ENCODE measurements at regions not wholly inside any gene's neighbourhood (a gene's known extent, or its start where the extent isn't known, plus 50 kb on each side); places are given as distances from the start of the nearest gene placed in this dataset.
A peak's percentile ranks its signal among the peaks of the same experiment; 100 is the strongest.
"Not testable (repeated sequence)": the region's sequence is repeated elsewhere in the genome, so short reads cannot be mapped to it uniquely, and the experiment has no call there.

DNA sequence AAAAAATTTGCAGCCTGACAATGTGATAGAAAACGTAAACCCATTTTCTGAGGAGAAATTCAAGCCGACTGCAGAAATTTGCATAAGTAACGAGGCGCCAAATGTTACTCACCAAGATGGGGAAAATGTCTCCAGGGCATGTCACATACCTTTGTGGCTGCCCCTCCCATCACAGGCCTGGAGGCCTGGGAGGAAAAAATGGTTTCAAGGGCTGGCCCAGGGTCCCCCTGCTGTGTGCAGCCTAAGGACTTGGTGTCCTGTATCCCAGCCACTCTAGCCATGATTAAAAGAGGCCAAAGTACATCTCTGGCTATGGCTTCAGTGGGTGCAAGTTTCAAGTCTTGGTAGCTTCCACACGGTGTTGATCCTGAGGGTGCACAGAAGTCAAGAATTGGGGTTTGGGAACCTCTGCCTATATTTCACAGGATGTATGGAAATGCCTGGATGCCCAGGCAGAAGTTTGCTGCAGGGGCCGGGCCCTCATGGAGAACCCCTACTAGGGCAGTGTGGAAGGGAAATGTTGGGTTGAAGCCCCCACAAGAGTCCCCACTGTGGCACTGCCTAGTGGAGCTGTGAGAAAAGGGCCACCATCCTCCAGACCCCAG lies 1842.3 kb downstream of the PCDH9 start:
- DNase-seq (ENCODE audit: low spot score): no peak

DNA sequence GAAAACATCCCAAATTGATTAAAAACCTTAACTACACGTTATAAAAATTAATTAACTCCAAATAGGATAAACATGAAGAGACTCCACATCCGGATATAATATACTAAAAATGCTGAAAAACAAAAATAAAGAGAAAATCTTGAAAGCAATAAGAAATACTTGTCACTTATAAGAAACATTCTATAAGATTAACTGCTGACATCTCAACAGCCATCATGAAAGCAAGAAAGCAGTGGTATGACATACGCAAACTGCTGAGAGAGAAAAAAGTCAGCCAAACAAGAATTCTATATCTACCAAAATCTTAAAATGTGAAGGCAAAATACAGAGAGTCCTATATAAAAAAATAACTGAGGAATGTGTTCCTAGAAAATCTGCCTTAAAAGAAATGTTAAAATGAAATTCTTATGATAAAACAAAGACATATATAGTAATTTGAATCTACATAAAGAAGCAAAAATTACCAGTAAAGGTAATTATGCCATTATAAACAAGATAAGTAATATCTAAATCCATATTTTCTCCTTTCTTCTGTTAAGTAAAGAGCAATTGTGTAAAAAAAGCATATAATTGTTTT lies 1851.1 kb downstream of the PCDH9 start:
- peak; percentile 12 for DNase-seq (ENCODE audit: low spot score)

- no peak for DNase-seq (ENCODE audit: low spot score)
Measured at GRCh38 chr13:65378484-65378883, 1851.7 kb downstream of the PCDH9 start.

- no peak for DNase-seq (ENCODE audit: low spot score)
Measured at GRCh38 chr13:65368832-65369231, 1861.3 kb downstream of the PCDH9 start.

- no peak for DNase-seq (ENCODE audit: low spot score)
Measured at GRCh38 chr13:65353951-65354350, 1876.2 kb downstream of the PCDH9 start.

DNA sequence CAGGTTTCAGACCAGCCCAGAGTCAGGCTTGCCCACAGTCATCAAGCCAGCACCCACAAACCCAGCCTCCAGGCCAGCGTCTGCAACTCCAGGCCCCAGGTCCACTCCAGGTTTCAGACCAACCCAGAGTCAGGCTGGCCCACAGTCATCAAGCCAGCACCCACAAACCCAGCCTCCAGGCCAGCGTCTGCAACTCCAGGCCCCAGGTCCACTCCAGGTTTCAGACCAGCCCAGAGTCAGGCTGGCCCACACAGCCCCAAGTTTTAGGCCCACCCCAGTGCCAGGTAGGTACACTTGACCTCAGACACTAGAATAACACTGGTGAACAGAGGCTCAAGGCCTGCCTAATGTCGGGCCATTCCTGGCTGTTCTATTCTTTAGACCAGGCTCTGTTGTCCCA lies 1877.0 kb downstream of the PCDH9 start:
- not testable (repeated sequence) for DNase-seq (ENCODE audit: low spot score)

DNA sequence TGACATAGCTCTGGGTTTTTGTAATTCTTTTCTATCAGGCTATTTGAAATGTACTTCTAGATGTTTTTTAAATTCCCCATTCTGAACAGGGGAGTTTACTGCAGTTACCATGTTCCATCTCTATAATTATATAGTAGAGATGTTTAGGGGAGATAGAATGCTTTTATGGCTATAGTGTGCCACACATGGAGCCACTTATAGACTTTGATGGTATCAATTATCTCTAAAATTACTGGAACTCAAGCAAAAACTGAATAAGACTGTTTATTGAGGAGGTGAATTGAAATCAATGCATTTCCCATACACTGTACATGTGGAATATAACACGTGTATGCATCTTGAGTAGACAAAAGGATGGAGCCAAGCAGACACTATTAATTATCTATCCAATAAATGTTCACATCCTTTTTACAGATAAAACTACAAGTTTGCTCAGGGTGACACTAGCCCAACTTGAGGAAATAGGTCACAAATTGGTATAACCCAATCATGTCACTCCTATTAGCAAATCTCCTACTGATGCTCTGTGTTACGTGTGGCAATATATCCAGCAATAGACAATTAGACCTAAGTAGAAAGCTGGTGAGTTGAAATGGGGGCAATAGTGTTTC lies 1882.6 kb downstream of the PCDH9 start:
- DNase-seq (ENCODE audit: low spot score): no peak

GRCh38 chr13:65343898-65344663 lies 1886.1 kb downstream of the PCDH9 start:
- DNase-seq (ENCODE audit: low spot score): no peak

DNA sequence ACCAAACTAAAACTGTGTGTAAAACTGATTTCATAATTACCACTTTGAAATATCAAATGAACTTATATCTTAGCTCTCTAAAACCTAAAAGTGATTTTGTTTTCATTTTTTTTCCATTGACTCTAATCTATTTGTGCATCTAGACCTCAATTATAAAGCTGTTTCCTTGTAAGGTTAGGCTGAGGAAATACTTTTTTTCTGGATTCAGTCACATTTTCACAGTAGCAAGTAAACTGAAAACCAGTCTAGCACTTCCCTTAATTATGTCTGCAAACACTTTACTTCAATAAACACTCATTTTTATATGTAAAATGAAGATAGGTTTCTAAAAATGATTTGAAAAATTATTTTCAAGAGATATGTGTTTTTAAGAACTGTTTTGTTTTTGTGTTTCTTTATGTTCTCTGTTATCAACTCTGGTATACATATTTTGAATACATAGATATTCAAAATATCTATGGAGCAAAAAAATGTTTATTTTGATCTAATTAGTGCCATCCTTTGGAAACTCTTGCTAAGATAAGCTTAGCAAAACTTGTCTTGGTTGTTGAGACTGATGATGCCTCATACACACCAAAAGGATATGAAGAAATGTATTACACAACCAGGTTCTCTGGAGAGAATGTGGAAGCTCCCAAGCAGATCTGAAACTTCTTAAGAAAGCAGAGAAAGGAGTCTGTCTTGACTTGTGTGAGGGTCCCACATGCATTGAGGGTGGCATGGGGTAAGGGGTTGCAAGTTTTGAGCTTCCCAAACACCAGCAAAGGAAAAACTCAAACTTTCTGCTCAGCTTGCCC lies 1887.4 kb downstream of the PCDH9 start:
- DNase-seq (ENCODE audit: low spot score): no peak

GRCh38 chr13:65339241-65339640 lies 1890.9 kb downstream of the PCDH9 start:
- no peak for DNase-seq (ENCODE audit: low spot score)

GRCh38 chr13:65336916-65337315 lies 1893.2 kb downstream of the PCDH9 start:
- no peak for DNase-seq (ENCODE audit: low spot score)

DNA sequence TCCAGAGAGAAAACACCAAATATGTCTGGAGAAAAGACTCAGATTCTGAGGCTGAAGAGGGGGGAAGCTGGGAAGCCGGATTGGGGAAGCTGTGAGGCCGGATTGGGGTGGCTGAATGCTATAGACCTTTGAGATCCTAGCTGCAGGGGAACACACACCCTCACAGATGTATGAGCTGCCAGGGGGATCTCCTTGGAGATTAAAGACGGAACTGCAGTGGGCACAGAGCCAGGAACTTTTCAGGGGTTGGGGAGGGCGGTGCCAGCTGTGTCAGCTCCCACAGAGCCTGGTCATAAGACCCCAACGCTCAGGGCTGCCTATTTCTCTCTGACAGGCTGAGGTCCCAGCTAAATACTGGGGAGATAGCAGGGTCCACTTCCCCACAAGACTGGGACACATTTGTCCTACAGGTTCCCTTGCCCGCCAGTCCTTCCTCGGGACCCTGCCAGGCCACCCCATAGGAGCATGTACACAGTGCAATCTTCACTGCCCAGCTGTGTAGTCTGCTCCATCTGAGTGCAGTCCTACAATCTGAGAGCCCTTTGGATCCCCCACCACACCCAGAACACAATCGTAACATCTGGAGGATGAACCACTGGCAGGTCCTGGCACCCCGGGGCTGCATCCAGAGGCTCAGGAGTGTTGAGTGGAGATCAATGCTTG lies 1893.9 kb downstream of the PCDH9 start:
- DNase-seq (ENCODE audit: low spot score): no peak

GRCh38 chr13:65330691-65331090 lies 1899.4 kb downstream of the PCDH9 start:
- DNase-seq (ENCODE audit: low spot score): no peak

DNA sequence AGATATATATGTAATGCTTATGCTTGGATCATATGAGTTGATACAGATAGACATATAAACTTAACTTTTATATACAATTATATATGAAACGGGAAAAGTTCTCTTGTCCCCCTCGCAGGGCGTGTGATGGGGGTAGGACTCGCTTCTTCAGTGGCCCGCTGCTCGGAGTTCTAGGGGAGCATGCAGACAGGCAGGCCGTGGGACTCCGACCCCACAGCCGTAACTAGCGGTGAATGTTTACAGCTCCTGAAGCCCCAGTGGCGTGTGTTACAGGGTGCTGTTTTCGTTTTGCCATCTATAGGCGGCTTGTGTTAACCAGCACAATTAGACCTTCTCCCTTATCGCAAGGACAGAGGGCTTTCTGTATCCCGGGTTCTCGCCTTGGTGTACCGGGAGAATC lies 1899.8 kb downstream of the PCDH9 start:
- no peak for DNase-seq (ENCODE audit: low spot score)

DNA sequence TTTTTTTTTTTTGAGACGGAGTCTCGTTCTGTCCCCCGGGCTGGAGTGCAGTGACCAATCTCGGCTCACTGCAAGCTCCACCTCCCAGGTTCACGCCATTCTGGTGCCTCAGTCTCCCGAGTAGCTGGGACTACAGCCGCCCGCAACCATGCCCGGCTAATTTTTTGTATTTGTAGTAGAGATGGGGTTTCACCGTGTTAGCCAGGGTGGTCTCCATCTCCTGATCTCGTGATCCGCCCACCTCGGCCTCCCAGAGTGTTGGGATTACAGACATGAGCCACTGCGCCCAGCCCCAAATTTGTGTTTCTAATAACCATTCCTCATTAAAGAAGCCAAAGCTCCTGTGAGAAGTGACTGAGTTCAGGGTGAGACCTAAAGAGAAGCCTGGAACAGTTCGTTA lies 1906.9 kb downstream of the PCDH9 start:
- not testable (repeated sequence) for DNase-seq (ENCODE audit: low spot score)

- not testable (repeated sequence) for DNase-seq (ENCODE audit: low spot score)
Measured at GRCh38 chr13:65321423-65321822, 1908.7 kb downstream of the PCDH9 start.

DNA sequence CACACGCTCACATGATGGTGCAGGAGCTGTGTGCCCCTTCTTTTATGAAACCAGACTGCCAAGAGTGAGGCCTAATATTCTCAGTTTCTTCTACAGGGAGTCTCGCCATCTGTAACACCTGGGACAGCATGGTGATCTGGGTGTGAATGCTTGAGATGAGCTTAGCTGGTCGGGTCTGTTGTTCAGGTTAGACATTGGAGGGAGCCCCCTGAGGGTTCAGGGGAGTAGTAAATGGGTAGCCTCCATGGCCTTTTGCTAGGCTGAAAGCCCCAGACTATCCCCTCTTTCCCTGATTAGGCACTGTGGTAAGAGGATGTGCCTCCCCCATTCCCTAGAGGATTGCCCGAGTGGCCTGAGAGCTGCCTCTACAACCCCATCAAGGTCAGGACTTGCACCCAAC lies 1916.1 kb downstream of the PCDH9 start:
- DNase-seq (ENCODE audit: low spot score): no peak

DNA sequence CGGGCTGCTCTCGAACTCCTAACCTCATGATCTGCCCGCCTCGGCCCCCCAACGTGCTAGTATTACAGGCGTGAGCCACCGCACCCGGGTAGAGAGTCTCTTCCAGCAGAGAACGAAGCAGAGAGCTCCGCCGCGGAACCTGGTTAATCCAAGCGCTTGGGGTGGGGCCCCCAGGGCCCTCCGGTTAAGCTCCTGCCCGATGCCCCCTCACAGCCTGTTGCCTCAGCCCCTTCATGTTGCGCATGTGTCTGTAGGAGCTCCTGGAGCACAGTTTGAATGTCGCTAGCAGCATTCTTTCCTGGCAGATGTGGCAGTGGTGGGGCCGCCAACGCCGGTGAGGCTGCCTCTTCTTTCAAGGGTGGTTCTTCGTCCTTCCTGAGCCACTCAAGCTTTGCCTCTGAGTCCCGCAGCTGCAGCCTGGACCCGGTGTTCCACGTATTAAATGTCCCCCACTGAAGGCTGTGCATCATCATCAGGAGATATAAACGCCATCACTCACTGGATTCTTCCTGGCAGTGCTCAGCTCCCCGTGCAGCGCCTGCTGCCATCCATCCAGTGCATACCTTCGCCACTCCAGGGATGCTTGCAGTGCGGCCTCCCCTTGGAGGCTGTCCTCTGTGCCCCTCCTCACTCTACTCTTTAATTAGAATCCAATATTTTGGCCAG lies 1919.3 kb downstream of the PCDH9 start:
- DNase-seq (ENCODE audit: low spot score): no peak

GRCh38 chr13:65309906-65310305 lies 1920.2 kb downstream of the PCDH9 start:
- DNase-seq (ENCODE audit: low spot score): no peak

- not testable (repeated sequence) for DNase-seq (ENCODE audit: low spot score)
Measured at GRCh38 chr13:65308729-65309128, 1921.4 kb downstream of the PCDH9 start.

GRCh38 chr13:65307056-65307455 lies 1923.1 kb downstream of the PCDH9 start:
- DNase-seq (ENCODE audit: low spot score): no peak
